ENCODE measurements at regions not wholly inside any gene's neighbourhood (a gene's known extent, or its start where the extent isn't known, plus 50 kb on each side); places are given as distances from the start of the nearest gene placed in this dataset.

- no peaks in the 10 kb centered on the region for H3K9me3 ChIP-seq (replicated peaks; ENCODE audit: control insufficient read depth, insufficient read depth, low read length)
- no peak overlapping the region for H2AFZ ChIP-seq (ENCODE audit: control insufficient read depth, low read depth, low read length)
- H3K36me3 ChIP-seq (ENCODE audit: control insufficient read depth in 2 of 2, insufficient read depth in 2 of 2, low read length in 1 of 2): no peaks in the 10 kb centered on the region
- H3K4me1 ChIP-seq (ENCODE audit: control insufficient read depth, insufficient read depth, low read length): peaks cover 9% of the 10 kb centered on the region; the same call in 1 of the 2 replicates
- in situ Hi-C loops (cut with MboI): no loop called here
- DNase-seq (ENCODE audit: low read depth, low spot score) (no peak), ATAC-seq (no peak), FAIRE-seq (no peak)
- no peak overlapping the region for H3K27ac ChIP-seq (ENCODE audit: control insufficient read depth, insufficient read depth)
- WGBS (ENCODE audit: insufficient coverage, insufficient replicate concordance, low lambda C conversion rate, missing lambda C conversion rate): 27% methylated on average over 5 of the region's 5 CpGs
- SMC1A ChIA-PET (ENCODE audit: uncharacterized antibody, unreplicated experiment): interaction anchor here (1.1 to 5.2 kb wide), 2 partner anchors 66 to 68 kb away, joined by 3 to 19 read pairs; no protein-coding TSS in a partner anchor
- H3K9ac ChIP-seq (ENCODE audit: control insufficient read depth, insufficient read depth, low read length): no peak overlapping the region
- TF ChIP-seq FOXM1 (IDR thresholded peaks at IDR 0.05; ENCODE audit: low read depth, low read length): no peak
- CTCF ChIA-PET: no interaction called here
- no peak overlapping the region for H3K4me3 ChIP-seq
- no peaks in the 10 kb centered on the region for H4K20me1 ChIP-seq (ENCODE audit: control insufficient read depth, insufficient read depth)
- POLR2A ChIA-PET: no interaction called here
- no peaks in the 10 kb centered on the region for H3K27me3 ChIP-seq (replicated peaks in 1 of 2; ENCODE audit: control insufficient read depth in 2 of 2, insufficient read depth in 2 of 2, low read length in 1 of 2)
- H3K4me2 ChIP-seq (ENCODE audit: control insufficient read depth, insufficient read depth): no peak overlapping the region
- no TSS peak for BruUV-seq (replicated peaks)
- intact Hi-C loops (cut with micrococcal nuclease; ENCODE audit: unreplicated experiment): loop anchor here (5.0 to 10.0 kb wide), 3 partner anchors 123 to 732 kb away; no protein-coding TSS in a partner anchor
- RAD21 ChIA-PET (ENCODE audit: unreplicated experiment): interaction anchor here (0.5 to 1.2 kb wide), 2 partner anchors 8 to 760 kb away, joined by 3 read pairs; no protein-coding TSS in a partner anchor
- no peaks in the 10 kb centered on the region for H3K79me2 ChIP-seq (ENCODE audit: control insufficient read depth, insufficient read depth, low read length)
Measured at GRCh38 chr12:43214166-43214565, 337.8 kb downstream of the ADAMTS20 start.

GRCh38 chr12:43213608-43214007 lies 338.4 kb downstream of the ADAMTS20 start:
- CTCF ChIA-PET: no interaction called here
- Histone ChIP-seq H3K79me2 (ENCODE audit: control insufficient read depth, insufficient read depth, low read length) (no peaks in the 10 kb centered on the region), H3K9me3 (replicated peaks; ENCODE audit: control insufficient read depth, insufficient read depth, low read length) (no peaks in the 10 kb centered on the region), H2AFZ (ENCODE audit: control insufficient read depth, low read depth, low read length) (no peak overlapping the region), H3K4me2 (ENCODE audit: control insufficient read depth, insufficient read depth) (no peak overlapping the region), H3K4me1 (ENCODE audit: control insufficient read depth, insufficient read depth, low read length) (peaks cover 9% of the 10 kb centered on the region; the same call in 1 of the 2 replicates), H3K27ac (ENCODE audit: control insufficient read depth, insufficient read depth) (no peak overlapping the region), H4K20me1 (ENCODE audit: control insufficient read depth, insufficient read depth) (no peaks in the 10 kb centered on the region), H3K36me3 (ENCODE audit: control insufficient read depth in 2 of 2, insufficient read depth in 2 of 2, low read length in 1 of 2) (no peaks in the 10 kb centered on the region), H3K9ac (ENCODE audit: control insufficient read depth, insufficient read depth, low read length) (no peak overlapping the region), H3K4me3 (no peak overlapping the region), H3K27me3 (replicated peaks in 1 of 2; ENCODE audit: control insufficient read depth in 2 of 2, insufficient read depth in 2 of 2, low read length in 1 of 2) (no peaks in the 10 kb centered on the region)
- intact Hi-C loops (cut with micrococcal nuclease; ENCODE audit: unreplicated experiment) (loop anchor here (5.0 to 10.0 kb wide), 3 partner anchors 124 to 731 kb away; no protein-coding TSS in a partner anchor), in situ Hi-C loops (cut with MboI) (no loop called here)
- no TSS peak for BruUV-seq (replicated peaks)
- no peak for DNase-seq (ENCODE audit: low read depth, low spot score)
- no peak for ATAC-seq
- POLR2A ChIA-PET: interaction anchor here (0.6 kb wide), 1 partner anchor 44 kb away, joined by 3 read pairs; no protein-coding TSS in a partner anchor
- 53% methylated on average over 3 of the region's 3 CpGs for WGBS (ENCODE audit: insufficient coverage, insufficient replicate concordance, low lambda C conversion rate, missing lambda C conversion rate)
- no peak for FAIRE-seq
- RAD21 ChIA-PET (ENCODE audit: unreplicated experiment): interaction anchor here (1.2 kb wide), 1 partner anchor 8 kb away, joined by 3 read pairs; no protein-coding TSS in a partner anchor
- TF ChIP-seq KLF5 (IDR thresholded peaks at IDR 0.05; ENCODE audit: partially characterized antibody): no peak
- TF ChIP-seq FOXK2 (IDR thresholded peaks at IDR 0.05): no peak
- no peak for TF ChIP-seq RAD21 (IDR thresholded peaks at IDR 0.05; ENCODE audit: insufficient read depth, low read depth, low read length)
- TF ChIP-seq HDGF (IDR thresholded peaks at IDR 0.05): no peak
- TF ChIP-seq ESRRA (IDR thresholded peaks at IDR 0.05; ENCODE audit: low read length): no peak
- TF ChIP-seq SRF (IDR thresholded peaks at IDR 0.05; ENCODE audit: low read depth in 2 of 2, low read length in 2 of 2): no peak
- no peak for TF ChIP-seq PAX5 (IDR thresholded peaks at IDR 0.05; ENCODE audit: borderline replicate concordance, low read depth, low read length)
- TF ChIP-seq MYC (IDR thresholded peaks at IDR 0.05; ENCODE audit: insufficient read depth, insufficient read length, insufficient replicate concordance, low read length, severe bottlenecking): no peak
- TF ChIP-seq RB1 (IDR thresholded peaks at IDR 0.05; ENCODE audit: borderline replicate concordance): no peak
- TF ChIP-seq ATF3 (IDR thresholded peaks at IDR 0.05; ENCODE audit: borderline replicate concordance, extremely low read depth, low read depth, low read length): no peak
- no peak for TF ChIP-seq TARDBP (IDR thresholded peaks at IDR 0.05; ENCODE audit: borderline replicate concordance)
- no peak for TF ChIP-seq CTCF (IDR thresholded peaks at IDR 0.05 in 2 of 3, conservative IDR thresholded peaks at IDR 0.05 in 1 of 3; ENCODE audit: control insufficient read depth in 2 of 3, extremely low read depth in 1 of 3, insufficient read depth in 1 of 3, low read depth in 3 of 3, low read length in 3 of 3)
- TF ChIP-seq SREBF1 (IDR thresholded peaks at IDR 0.05; ENCODE audit: low read length): no peak
- SMC1A ChIA-PET (ENCODE audit: uncharacterized antibody, unreplicated experiment): interaction anchor here (0.9 to 5.2 kb wide), 6 partner anchors 9 to 69 kb away, joined by 3 to 19 read pairs (median 4); no protein-coding TSS in a partner anchor

All from GM12878 (cell line).